AG09309 (cell line): ENCODE measurements at regions not wholly inside any gene's neighbourhood (a gene's known extent, or its start where the extent isn't known, plus 50 kb on each side); places are given as distances from the start of the nearest gene placed in this dataset.

Experiments used
- DNase-seq: peaks from one replicate; pipeline ENCODE4 v3.0.0-alpha.2; 2010; ENCODE audit warnings: low read depth
- H3K4me3 ChIP-seq: 2 replicates; pipeline ENCODE4 v1.5.1; 2011; ENCODE audit warnings: mild to moderate bottlenecking, low read depth, low read length, moderate library complexity; ENCODE audit not compliant: control insufficient read depth
- TF ChIP-seq, protein P1 (sequence below): IDR thresholded peaks from 2 replicates; pipeline ENCODE4 v1.5.1; 2011; ENCODE audit warnings: mild to moderate bottlenecking, low read depth, low read length, inconsistent platforms; ENCODE audit not compliant: insufficient read depth, control insufficient read depth; ENCODE audit errors: missing control alignments

- H3K4me3 ChIP-seq: no peak overlapping the region
- no peak for DNase-seq
- TF ChIP-seq, protein P1, sequence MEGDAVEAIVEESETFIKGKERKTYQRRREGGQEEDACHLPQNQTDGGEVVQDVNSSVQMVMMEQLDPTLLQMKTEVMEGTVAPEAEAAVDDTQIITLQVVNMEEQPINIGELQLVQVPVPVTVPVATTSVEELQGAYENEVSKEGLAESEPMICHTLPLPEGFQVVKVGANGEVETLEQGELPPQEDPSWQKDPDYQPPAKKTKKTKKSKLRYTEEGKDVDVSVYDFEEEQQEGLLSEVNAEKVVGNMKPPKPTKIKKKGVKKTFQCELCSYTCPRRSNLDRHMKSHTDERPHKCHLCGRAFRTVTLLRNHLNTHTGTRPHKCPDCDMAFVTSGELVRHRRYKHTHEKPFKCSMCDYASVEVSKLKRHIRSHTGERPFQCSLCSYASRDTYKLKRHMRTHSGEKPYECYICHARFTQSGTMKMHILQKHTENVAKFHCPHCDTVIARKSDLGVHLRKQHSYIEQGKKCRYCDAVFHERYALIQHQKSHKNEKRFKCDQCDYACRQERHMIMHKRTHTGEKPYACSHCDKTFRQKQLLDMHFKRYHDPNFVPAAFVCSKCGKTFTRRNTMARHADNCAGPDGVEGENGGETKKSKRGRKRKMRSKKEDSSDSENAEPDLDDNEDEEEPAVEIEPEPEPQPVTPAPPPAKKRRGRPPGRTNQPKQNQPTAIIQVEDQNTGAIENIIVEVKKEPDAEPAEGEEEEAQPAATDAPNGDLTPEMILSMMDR: no peak
These were observed 87.0 kb downstream of the CBLN1 start for GRCh38 chr16:49194537-49195236.

GRCh38 chr16:49193596-49193995 lies 88.0 kb downstream of the CBLN1 start:
- no peak overlapping the region for H3K4me3 ChIP-seq
- no peak for DNase-seq
- TF ChIP-seq, protein P1: no peak

DNA sequence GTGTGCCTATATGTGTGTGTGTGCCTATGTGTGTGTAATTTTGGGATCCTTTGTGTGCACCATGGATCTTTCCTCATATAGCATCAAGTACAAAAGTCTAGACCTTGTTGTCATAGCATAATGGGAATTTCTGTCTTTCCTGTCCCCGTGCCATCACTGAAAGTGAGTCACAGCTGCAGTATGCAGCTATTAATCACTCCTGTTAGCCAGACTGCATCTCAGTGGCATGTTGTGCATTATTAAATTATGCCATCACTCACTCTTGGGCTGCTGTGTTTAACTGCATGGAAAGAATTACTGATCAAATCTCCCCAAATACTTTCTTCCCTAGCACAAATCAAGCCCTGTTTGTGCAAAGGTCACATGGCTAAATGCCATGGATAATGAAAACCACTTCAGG lies 92.4 kb downstream of the CBLN1 start:
- TF ChIP-seq, protein P1: no peak
- no peak overlapping the region for H3K4me3 ChIP-seq
- DNase-seq: no peak

DNA sequence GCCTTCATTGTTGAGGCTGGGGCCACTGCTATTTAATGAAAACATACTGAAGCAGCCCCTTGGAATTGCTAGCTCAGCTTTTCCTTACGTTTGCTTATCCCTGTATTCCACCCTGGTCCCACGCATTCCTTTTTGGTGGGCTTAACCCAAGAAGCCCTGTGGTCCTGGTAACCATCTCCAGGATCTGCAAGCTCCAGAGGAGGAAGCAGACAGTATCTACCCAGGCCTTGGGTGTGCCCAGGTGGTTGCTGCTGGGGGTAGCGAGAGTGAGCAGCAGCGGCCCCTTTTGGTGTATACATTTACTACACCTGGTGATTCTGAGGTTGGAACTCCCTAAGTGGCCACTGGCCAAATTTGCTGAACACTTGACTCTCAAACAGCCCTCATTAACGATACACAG lies 97.7 kb downstream of the CBLN1 start:
- TF ChIP-seq, protein P1: no peak
- H3K4me3 ChIP-seq: no peak overlapping the region
- DNase-seq: no peak

GRCh38 chr16:49181791-49182518 lies 99.7 kb downstream of the CBLN1 start:
- TF ChIP-seq, protein P1: no peak
- H3K4me3 ChIP-seq: no peak overlapping the region
- no peak for DNase-seq

DNA sequence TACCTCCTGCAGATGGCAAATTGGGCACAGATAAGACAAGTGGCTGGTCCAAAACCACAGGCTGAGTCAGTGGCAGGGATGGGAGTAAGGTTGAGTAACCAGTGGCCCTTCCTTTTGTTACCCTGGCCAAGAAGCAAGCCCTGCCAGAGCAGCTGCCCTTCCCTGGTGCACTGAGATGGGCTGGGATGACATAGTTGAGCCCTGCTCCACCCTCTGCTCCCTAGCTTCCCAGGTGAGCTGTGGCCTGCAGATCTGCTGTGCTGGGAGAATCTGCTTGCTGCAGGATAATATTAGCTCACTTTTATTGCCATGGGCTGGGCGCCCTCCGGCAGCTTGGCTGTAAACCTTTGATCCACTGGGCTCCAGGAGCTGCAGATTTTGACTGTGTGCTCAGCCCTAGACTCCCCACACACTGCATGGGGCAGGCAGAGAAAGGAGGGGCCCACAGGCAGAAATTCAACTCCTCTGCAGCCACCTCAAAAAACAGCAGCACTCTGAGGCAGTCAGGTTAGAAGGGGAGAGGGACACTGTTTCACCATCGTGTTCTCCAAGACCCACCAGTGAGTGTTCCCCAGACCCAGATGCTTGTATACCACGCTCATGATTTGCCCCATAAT lies 101.8 kb downstream of the CBLN1 start:
- no peak for DNase-seq
- TF ChIP-seq, protein P1: no peak
- no peak overlapping the region for H3K4me3 ChIP-seq
